Activated T-cell treated with anti-CD3 and anti-CD28 coated beads, Interleukin-2, amount 50 U/mL, for 48 hours (primary cell): ENCODE measurements at regions not wholly inside any gene's neighbourhood (a gene's known extent, or its start where the extent isn't known, plus 50 kb on each side); places are given as distances from the start of the nearest gene placed in this dataset.
"Not testable (repeated sequence)": the region's sequence is repeated elsewhere in the genome, so short reads cannot be mapped to it uniquely, and the experiment has no call there.

Experiments used
- DNase-seq, 2 experiments: peaks; one replicate each; pipeline ENCODE4 v3.0.0-alpha.2; 2020

GRCh38 chr2:16249246-16250055 is 309.1 kb downstream of the MYCN start:
- DNase-seq = no peak

GRCh38 chr2:16248571-16249105 is 308.3 kb downstream of the MYCN start:
- DNase-seq = no peak

- no peak for DNase-seq
These were observed 307.2 kb downstream of the MYCN start for GRCh38 chr2:16247326-16248122.

GRCh38 chr2:16246911-16247310 is 306.6 kb downstream of the MYCN start:
- DNase-seq = no peak

- no peak for DNase-seq
These were observed 306.0 kb downstream of the MYCN start for GRCh38 chr2:16246281-16246850.

- DNase-seq = no peak
These were observed 305.2 kb downstream of the MYCN start for GRCh38 chr2:16245481-16246054.

- no peak for DNase-seq
These were observed 304.6 kb downstream of the MYCN start for GRCh38 chr2:16244966-16245320.

- DNase-seq = no peak
These were observed 304.0 kb downstream of the MYCN start for GRCh38 chr2:16244153-16244965.

GRCh38 chr2:16243411-16243996 is 303.2 kb downstream of the MYCN start:
- no peak for DNase-seq

GRCh38 chr2:16242906-16243305 is 302.6 kb downstream of the MYCN start:
- no peak for DNase-seq

GRCh38 chr2:16241166-16242160 is 301.1 kb downstream of the MYCN start:
- no peak for DNase-seq

GRCh38 chr2:16240402-16240801 is 300.1 kb downstream of the MYCN start:
- DNase-seq = no peak

GRCh38 chr2:16239296-16239850 is 299.0 kb downstream of the MYCN start:
- no peak for DNase-seq

GRCh38 chr2:16238786-16239185 is 298.4 kb downstream of the MYCN start:
- no peak for DNase-seq

- DNase-seq = no peak
These were observed 297.8 kb downstream of the MYCN start for GRCh38 chr2:16238001-16238761.

GRCh38 chr2:16235747-16236146 is 295.4 kb downstream of the MYCN start:
- no peak for DNase-seq

- not testable (repeated sequence) for DNase-seq
These were observed 294.9 kb downstream of the MYCN start for GRCh38 chr2:16235291-16235690.

GRCh38 chr2:16228951-16229350 is 288.6 kb downstream of the MYCN start:
- DNase-seq = no peak

GRCh38 chr2:16228471-16228870 is 288.1 kb downstream of the MYCN start:
- no peak for DNase-seq
